ENCODE measurements at regions not wholly inside any gene's neighbourhood (a gene's known extent, or its start where the extent isn't known, plus 50 kb on each side); places are given as distances from the start of the nearest gene placed in this dataset.
"Not testable (repeated sequence)": the region's sequence is repeated elsewhere in the genome, so short reads cannot be mapped to it uniquely, and the experiment has no call there.

DNA sequence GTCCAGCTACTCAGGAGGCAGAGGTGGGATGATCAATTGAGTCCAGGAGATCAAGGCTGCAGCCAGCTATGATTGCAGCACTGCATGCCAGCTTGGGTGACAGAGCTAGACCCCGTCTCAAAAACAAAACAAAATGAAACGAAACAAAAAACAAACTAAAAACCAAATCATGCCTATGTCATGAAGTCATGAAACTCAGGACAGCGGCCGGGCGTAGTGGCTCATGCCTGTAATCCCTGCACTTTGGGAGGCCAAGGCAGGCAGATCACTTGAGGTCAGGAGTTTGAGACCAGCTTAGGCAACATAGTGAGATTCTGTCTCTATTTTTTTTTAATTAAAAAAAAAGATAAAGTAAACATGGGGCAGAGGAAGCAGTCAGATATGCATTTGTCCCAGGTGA, 472.6 kb downstream of the GOLGA6L6 start:
- not testable (repeated sequence) for ATAC-seq

DNA sequence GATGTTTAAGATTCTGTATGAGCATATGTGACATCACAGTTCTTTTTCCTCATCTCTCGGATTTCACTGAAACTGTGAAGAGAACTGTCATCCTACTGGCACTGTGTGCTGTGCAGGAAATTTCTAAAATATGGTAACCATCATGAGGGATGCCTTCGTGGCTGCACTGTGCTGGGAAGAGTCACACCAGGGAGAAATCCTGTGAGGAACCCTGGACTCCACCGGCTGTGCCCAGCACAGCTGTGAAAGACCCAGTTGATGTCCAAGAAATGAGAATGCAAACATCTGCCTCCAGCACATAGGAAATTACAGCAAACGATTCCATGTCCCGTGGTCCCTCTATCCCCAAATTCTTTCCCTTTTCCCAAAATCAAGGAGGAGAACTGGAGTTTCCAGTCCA, 475.4 kb downstream of the GOLGA6L6 start:
- ATAC-seq, result not testable (repeated sequence)

DNA sequence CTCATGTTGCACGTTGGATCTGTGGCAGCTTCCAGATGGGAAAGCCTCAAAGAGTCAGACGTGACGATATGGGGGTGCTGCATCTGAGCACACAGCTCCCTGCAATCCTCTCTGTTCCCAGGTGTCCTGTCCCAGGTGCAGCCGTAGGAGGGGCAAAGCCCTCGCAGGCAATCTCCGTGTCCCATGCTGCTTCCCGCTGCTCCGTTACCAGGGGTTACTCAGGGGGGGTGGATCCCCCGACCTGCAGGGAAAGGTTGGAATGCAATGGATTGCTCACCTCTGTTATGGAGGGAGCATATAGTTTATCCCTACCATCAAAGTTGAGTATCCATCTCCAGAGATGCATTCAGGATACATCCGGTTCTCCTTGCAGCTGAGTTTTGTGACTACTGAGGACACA, 476.1 kb downstream of the GOLGA6L6 start:
- ATAC-seq, result not testable (repeated sequence)

DNA sequence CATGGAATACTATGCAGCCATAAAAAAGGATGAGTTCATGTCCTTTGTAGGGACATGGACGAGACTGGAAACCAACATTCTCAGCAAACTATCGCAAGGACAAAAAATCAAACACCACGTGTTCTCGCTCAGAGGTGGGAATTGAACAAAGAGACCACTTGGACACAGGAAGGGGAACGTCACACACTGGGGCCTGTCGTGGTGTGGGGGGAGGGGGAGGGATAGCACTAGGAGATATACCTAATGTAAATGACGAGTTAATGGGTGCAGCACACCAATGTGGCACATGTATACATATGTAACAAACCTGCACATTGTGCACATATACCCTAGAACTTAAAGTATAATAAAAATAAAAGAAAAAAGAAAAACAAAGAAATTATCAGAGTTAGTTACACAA, 478.4 kb downstream of the GOLGA6L6 start:
- not testable (repeated sequence) for ATAC-seq

DNA sequence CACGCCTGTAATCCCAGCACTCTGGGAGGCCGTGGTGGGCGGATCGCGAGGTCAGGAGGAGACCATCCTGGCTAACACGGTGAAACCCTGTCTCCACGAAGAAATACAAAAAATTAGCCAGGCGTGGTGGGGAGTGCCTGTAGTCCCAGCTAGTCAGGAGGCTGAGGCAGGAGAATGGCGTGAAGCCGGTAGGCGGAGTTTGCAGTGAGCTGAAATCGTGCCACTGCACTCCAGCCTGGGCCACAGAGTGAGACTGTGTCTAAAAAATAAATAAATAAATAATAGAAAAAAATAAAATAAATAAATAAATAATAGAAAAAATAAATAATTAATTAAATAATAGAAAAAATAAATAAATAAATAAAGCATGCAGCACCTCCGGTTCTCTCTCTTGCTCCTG, 480.8 kb downstream of the GOLGA6L6 start:
- not testable (repeated sequence) for ATAC-seq

DNA sequence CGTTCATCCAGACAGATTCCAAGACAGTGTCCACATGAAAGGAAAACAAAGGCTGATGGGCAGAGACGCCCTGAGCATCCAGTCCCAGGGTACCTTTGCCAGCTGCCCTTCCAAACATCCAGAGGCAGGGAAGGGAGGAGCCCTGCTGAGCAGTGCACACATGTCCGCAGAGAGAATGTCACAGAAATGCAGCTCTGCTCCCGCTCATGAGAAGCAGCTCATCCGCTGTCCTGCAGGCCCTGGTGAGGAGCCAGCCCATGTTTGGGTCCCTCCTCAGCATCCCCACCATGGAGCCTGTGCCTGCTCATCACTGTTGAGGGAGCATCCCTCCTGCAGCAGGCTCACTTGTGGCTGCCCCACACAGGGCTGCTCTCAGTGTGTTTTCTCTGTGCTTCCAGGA, 484.7 kb downstream of the GOLGA6L6 start:
- ATAC-seq, result not testable (repeated sequence)

DNA sequence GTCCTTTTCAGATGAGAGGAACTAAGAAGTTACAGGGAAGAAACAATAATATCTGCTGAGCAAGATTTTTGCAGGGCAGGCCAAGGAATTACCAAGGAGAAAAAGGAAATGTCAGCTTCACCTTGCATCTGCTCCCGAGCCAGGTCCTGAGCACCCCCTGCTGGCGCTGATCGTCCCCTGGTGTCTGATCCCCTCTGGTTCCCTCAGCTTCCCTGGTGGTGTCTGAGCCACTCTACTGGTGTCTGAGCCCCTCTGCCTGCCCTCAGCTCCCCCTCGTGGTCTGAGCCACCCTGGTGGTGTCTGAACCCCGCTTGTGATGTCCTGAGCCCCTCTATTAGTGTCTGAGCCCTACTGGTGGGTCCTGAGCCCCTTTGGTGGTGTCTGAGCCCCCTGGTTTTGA, 485.7 kb downstream of the GOLGA6L6 start:
- not testable (repeated sequence) for ATAC-seq

DNA sequence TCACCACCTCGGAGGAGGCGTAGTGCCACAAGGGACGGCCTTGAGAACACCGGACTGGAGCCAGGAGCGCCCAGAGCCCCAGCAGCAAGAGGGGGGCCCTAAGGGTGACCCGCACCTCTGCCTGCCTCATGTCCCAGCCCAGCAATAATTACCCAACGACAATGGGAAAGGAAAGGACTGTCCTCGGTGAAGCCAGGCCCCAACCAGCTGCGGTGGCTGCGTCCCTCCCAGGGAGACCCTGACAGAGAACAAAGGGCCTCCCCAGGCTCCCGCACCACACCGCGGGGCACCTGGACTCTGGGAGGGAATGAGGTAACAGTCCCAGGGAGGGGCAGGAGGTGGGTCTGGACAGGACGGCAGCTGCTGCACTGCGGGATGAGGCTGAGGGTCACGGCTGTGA, 493.4 kb downstream of the GOLGA6L6 start:
- ATAC-seq, result not testable (repeated sequence)

DNA sequence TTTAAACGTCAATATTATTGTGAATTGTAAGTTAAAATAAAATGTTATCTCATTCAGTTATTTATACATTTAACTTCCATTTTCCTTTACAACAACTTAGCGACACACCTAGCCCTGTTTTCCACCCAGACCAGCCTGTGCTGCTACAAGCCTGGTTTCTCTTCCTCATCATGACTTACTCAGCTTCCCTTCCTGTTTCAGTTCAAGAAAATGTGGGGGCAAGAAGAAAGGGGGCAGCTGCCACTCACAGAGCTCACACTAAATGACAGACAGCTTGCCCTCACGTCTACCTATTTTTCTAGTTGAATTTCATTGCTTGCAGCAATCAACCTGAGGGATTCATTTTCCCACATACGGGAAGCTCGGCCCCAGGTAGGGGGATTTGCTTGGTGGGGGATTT, 496.4 kb downstream of the GOLGA6L6 start:
- ATAC-seq, result not testable (repeated sequence)

DNA sequence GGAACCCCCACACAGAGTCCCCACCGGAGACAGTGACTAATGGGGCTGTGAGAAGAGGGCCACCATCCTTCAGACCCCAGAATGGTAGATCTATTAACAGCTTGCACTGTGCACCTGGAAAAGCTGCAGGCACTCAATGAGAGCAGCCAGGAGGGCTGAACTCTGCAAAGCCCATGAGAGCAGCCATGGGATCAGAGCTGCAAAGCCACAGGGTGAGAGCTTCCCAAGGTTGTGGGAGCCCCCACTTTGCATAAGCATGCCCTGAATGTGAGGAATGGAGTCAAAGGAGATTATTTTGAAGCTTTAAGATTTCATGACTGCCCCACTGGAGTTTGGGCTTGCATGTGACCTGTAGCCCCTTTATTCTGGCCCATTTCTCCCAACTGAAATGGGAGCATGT, 500.9 kb downstream of the GOLGA6L6 start:
- ATAC-seq, result not testable (repeated sequence)

DNA sequence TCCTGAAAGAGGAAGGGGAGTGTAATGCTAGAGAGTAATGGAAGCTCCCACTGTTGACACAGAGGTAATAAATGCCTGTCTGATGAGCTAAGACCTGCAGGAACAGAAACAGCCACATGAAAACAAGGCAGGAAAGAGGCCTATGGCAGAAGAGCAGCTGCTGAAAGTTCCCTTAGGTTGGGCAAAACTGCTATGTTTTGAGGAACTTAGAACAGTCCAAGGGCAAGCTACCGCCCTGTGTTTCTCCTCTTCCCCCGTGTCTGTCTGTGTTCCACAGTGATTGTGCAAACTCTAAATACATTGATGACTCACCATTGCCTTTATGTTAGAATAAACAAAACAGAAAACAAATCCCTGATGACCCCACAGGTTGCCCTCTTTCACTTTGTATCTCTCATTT, 516.6 kb downstream of the GOLGA6L6 start:
- ATAC-seq, result not testable (repeated sequence)

DNA sequence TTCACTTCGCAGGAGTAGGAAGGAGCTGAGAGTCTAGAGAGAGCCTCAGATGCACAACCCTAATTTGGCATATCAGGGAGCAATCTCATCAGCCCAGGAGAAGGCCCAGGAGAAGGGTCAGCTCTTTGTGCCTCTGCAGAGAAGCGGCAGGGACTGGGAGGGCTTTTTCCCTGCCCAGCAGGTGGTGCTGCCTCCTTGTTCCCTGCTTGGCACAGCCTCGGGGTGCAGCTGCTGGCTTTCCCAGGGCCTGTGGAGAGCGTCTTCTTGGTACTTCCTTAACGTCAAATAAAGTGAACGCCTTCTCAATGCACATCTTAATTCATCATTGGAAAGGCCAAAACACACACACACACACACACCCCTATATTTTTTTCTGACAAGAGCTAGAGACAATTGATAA, 519.3 kb downstream of the GOLGA6L6 start:
- ATAC-seq, result not testable (repeated sequence)

DNA sequence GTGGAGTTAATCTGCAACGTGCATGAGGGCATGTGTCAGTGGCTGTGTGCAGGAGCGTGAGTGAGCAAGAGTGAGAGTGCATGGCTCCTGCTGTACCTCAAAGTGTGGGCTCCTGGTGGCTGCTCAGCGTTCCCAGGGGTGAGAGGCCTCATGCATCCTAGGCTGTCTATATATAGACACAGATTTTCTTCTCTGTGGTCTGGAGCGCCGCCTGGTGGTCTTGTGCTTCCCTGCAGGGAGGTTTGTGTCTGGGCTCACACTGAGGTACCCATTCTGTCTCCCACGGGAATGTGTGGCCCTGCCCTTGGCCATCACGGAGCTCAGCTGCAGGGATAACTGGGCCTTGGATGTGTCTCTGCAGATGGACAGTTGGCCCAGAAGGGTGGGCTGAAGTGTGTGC, 520.2 kb downstream of the GOLGA6L6 start:
- not testable (repeated sequence) for ATAC-seq

DNA sequence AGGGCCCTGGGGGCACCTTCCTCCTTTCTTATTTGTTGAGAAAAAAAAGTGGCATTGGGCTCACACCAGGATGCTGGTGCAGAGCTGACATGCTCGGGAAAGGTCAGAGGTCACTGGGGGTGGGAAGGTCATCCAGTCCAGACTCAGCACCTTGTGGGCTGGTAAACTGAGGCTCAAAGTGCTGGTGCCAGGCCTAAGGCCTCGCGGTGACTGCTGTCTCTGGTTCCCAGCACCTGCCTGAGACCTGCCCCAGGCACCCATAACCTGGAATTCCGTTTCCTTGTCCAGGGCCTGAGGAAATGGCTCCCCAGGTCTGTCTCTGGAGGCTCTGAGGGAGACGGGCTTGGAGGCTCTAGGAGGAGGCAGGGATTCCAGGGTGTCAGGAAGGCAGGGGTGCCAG, 521.0 kb downstream of the GOLGA6L6 start:
- not testable (repeated sequence) for ATAC-seq

DNA sequence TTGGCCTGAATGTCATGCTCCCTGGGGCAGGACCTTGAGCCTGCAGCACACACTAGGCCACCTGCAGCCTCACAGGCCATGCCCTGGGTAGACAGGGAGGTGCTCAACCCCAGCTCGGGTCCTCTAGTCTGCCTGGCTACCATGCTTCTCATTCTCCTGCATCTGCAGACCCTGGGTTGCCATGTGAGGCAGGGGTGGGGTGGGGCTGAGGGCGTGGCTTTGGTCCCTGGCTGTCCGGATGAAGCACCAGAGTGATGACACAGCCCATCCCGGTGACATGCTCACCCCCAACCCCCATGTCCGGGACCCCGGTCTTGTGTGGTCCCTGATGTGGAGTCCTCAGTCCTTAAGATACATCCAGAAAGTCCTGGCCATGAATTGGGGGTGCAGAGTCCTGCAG, 521.8 kb downstream of the GOLGA6L6 start:
- ATAC-seq, result not testable (repeated sequence)

DNA sequence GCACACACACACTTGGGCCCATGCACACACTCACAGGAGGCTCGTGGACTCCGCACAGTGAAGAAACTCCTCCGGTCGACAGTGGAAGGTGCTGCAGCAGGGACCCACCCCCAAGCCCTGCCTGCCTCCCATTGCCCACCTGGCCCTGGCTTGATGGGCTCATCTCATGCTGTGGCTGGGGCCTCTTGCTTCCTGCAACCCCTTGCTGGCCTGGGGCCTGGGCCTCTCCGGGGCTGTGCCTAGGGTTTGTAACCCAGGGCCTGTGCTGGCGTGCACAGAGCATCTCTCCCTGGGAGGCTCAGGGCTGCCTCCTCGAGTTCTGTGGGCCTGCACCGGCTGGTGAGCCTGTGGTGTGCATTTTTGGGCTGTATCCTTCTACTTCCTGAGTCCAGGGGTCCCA, 524.0 kb downstream of the GOLGA6L6 start:
- not testable (repeated sequence) for ATAC-seq

DNA sequence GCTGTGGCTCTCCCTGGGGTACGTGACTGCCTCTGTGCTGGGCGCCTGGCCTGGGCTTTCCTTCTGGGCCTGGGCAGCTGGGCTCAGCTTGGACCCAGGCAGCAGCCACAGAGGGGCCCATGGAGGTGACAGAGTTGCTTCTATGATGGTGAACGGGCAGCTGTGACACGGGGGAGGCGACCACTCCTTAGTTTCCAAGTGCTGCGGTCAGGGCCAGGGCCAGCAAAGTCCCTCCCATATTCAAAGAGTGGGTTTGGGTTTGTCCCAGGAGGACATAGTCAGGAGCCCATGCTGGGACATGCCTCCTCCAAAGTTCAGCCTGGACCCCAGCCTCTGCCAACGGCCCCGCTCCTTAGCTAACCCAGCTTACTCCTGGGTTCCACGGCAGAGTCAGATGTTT, 524.7 kb downstream of the GOLGA6L6 start:
- ATAC-seq, result not testable (repeated sequence)

DNA sequence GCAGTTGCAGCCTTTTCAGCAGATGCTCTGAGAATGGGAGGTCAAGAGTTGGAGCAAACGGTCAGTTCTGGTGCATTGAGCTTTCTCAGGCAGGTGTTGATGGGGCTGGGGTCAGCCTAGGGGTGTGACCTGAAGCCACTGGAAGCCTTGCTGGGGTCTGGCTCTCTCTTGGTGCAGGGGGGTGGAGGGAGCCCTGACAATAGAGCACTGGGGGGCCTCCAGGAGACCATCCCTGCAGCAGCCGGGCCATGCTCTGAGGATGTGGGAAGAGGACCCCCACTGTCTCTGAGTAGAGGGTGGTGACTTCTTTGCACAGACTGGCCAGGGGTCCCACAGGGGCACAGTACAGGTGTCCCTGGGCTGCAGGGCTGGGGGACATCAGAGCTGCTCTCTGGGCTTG, 528.8 kb downstream of the GOLGA6L6 start:
- not testable (repeated sequence) for ATAC-seq

DNA sequence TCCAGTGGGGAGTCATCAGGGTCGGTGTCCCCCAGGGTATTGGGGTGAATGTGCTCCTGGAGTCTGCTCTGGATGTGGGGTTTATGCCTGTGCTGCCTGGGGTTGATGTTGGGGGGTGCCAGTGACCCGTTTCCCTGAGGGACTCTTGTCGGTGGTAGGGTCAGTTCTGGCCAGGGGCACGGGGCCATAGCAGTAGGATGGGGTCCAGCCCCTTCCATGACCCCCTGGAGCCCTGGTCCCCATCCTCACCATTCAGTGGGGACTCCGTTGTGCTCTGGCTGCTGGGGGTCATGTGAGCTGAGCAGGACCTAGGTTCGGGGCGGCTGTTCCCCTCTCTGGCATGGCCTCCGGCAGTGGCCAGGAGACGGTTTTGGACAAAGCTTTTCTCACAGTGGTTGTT, 530.8 kb downstream of the GOLGA6L6 start:
- not testable (repeated sequence) for ATAC-seq

DNA sequence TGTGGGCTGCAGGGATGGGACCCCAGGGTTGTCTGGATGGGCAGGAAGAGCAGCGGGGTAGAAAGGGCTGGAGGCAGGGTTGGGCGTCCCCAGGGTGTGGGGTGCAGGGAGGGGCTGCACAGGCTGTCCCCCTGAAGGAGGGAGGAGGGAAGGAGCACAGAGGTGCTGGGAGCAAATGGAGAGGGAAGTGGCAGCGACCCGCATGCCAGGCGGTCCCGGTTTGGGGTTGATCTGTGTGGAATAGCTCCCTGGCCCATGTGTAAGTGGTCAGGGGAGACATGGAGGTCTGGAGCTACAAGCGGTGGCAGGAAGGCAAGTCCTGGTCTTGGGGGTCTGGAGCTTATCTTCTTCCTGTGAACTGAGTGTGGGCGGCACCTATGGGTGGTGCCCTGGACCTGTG, 532.0 kb downstream of the GOLGA6L6 start:
- not testable (repeated sequence) for ATAC-seq

DNA sequence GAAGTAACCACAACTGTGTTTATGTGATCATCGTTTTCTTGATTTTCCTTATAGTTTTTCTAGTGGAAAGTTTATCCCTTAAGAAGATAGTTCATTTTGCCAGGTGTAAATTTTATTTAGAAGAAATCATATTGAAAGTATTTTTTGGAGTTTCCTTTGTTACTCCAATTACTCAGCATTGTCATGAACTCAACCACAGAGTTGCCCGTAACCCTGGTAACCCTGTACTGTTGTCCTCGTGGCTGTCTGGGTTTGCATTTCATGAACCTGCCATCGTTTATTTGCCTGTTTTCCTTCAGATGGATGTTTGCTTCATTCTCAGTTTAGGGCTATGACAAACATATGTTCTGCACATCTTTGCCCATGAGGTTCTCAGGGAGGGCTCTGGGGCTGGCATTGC, 534.3 kb downstream of the GOLGA6L6 start:
- not testable (repeated sequence) for ATAC-seq

DNA sequence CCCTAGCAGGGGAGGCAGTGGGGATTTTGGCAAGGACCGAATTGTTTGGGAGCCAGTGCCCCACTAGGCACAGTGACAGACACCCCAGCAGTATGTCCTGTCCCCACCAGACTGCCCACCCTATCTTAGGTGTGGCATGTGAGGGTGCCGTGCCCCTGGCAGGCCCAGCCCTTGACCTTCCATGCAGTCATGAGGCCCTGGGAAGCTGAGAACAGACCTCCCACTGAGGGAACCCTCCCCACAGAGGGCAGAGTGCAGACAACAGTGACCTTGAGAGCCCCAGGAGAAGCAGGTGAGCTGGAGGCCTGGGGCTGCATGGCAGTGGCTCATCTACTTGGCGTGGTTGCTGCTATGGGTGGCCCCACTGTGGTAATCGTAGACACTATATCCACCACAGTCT, 538.1 kb downstream of the GOLGA6L6 start:
- ATAC-seq, result not testable (repeated sequence)

DNA sequence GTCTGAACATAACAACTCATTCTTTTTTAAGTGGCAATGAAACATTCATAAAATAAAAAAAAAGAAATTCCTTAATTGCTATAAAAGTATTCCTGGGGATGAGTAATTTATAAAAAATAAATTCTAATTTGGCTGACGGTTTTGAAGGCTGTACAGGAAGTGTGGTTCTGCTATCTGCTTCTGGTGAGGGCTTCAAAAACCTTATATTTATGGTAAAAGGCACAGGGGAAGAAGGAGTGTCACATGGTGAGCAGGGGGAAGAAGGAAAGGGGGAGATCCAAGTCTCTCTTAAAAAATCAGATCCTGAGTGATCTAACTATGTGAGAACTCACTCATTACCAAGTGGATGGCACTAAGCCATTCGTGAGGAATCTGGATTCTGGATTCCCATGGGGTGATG, 539.0 kb downstream of the GOLGA6L6 start:
- not testable (repeated sequence) for ATAC-seq

DNA sequence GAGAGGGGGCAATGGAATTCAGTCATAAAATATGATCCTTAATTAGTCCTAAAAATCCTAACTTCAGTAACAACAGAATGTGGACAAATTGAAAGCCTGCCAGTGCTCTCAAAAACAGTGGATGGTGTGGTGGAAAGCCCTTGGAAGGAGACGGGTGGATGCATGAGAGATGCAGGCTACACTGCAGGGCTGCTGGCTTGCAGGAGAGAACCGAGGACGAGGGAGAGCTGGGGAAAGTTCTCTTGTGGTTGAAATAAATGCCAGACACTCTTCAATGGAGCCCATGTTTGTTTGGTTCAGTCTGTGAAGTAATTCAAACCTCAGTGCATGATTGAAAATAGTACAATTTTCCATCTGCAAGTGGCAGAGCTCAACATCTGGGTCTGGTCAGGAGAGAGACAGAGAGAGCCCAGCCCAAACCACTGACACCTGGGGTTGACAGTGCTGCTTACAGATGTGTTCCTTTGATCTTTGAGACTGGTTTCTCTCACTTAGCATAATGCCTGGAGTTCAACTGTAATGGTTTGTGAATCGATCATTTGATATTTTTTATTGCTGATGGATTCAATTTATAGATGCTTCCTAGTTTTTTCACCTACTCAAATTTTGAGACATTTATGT, 544.9 kb downstream of the GOLGA6L6 start:
- not testable (repeated sequence) for ATAC-seq

DNA sequence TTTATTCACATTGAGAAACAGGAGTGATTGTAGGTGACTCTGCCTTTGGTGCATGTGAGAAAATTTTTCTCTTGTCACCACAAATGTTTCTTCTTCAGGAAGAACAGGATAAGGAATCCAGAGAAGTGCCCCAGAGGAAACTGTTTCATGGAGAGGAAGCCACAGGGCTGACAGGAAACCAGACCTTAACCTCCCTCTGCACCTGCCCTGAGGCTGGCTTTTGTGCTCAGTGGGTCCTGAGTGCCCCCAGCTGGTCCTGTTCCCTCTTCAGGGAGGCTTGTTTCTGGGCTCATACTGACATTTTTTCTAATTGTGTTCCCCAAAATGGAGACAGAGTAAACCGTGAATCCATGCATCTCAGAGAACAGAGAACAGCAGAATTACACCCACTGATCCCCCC, 546.3 kb downstream of the GOLGA6L6 start:
- not testable (repeated sequence) for ATAC-seq
